Omental fat pad (tissue), 3 donors: ENCODE measurements at regions not wholly inside any gene's neighbourhood (a gene's known extent, or its start where the extent isn't known, plus 50 kb on each side); places are given as distances from the start of the nearest gene placed in this dataset.
A peak's percentile ranks its signal among the peaks of the same experiment; 100 is the strongest.

Experiments used
- ATAC-seq: fragments of 150-250 bp; one replicate; pipeline ENCODE4 v1.9.1; 2016; ENCODE audit warnings: mild to moderate bottlenecking, moderate library complexity; ENCODE audit not compliant: low FRiP score
- DNase-seq: peaks from one replicate; pipeline ENCODE4 v3.0.0-alpha.2; 2019; ENCODE audit warnings: low spot score
- TF ChIP-seq, protein P1 (sequence below), 3 donors: fragments of 450-650 bp; IDR thresholded peaks; one replicate each; pipeline ENCODE4 v1.5.1; 2016 to 2017; ENCODE audit warnings: antibody characterized with exemption in 3 of 3, mild to moderate bottlenecking in 3 of 3, moderate library complexity in 2 of 3

DNA sequence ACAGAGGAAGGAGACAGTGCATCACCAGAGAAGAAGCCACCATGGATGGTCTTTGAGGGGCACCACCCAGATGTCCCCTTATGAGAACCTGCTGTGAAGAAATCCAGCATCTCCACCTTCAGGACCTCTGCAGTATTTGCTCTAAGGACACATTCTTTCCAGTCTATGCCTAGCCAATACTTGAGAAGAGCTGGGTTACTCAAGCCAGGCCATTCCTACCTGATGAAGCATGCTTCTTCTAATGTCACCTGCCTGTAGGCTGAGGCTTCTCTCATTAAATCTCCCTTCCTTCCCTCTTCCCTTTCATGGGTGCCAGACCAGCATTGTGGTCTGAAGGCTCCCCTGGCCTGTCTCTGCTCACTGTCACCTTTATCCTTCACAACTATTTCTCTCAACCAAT lies 654.5 kb upstream of the AUTS2 start:
- DNase-seq (no peak), ATAC-seq (no peak)
- TF ChIP-seq, protein P1, sequence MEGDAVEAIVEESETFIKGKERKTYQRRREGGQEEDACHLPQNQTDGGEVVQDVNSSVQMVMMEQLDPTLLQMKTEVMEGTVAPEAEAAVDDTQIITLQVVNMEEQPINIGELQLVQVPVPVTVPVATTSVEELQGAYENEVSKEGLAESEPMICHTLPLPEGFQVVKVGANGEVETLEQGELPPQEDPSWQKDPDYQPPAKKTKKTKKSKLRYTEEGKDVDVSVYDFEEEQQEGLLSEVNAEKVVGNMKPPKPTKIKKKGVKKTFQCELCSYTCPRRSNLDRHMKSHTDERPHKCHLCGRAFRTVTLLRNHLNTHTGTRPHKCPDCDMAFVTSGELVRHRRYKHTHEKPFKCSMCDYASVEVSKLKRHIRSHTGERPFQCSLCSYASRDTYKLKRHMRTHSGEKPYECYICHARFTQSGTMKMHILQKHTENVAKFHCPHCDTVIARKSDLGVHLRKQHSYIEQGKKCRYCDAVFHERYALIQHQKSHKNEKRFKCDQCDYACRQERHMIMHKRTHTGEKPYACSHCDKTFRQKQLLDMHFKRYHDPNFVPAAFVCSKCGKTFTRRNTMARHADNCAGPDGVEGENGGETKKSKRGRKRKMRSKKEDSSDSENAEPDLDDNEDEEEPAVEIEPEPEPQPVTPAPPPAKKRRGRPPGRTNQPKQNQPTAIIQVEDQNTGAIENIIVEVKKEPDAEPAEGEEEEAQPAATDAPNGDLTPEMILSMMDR (IDR thresholded peaks at IDR 0.05), result no peak

DNA sequence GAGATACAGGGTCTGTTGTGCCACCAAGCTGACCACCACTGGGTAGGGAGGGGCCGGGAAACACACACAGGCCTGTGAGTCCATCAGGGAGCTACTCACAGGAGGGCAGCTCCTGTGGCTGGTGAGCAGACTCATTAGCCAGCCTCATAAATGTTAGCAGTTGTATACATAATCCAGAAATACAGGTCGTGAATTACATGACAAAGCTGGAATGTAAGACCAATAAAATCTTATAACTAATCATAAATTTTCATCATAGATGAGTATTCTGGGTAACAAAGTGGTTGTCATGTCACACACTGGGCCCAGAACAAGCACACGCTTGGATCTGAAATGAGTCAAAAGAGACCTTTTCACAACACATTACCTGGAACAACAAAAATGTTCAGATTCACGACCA lies 642.6 kb upstream of the AUTS2 start:
- DNase-seq (no peak), ATAC-seq (no peak)
- TF ChIP-seq, protein P1 (IDR thresholded peaks at IDR 0.05), result no peak

DNA sequence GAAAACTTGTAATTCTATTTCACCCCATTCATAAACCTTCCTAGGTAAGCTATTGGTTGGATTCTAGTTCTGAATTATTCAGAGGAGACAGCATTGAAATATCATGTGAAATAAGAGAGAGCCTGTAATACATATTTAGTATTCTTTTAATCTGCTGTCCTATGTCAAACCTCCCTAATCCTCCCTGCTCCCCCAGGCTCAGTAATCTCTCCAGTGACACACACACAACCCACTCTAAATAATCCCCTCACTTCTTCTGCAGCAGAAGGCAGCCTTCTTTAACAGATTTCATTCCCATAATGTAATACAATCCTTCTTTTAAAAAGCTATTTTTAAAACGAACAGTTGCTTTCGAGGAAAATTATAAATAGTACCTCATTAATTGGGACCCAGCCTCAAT lies 639.7 kb upstream of the AUTS2 start:
- no peak for DNase-seq
- TF ChIP-seq, protein P1 (IDR thresholded peaks at IDR 0.05), result no peak
- no peak for ATAC-seq

DNA sequence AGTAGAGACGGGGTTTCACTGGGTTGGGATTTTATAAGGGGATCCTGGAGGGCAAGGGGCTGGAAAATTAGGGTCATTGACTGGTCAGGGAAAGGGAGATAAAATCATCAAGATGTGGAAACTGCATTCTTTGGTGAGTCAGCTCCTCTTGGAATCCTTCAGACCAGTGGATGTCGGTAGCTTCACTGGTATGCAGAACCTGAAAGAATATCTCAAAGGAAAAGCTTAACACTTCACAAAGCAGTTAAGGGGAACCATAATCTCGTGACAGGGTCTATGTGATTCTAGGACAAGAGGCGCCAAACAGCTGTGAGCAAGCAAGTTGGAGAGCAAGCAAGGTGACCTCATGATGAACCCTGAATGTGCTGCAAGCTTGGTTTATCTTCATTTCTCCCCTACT lies 634.7 kb upstream of the AUTS2 start:
- ATAC-seq (peak; percentile 84), DNase-seq (no peak)
- TF ChIP-seq, protein P1 (IDR thresholded peaks at IDR 0.05), result no peak

DNA sequence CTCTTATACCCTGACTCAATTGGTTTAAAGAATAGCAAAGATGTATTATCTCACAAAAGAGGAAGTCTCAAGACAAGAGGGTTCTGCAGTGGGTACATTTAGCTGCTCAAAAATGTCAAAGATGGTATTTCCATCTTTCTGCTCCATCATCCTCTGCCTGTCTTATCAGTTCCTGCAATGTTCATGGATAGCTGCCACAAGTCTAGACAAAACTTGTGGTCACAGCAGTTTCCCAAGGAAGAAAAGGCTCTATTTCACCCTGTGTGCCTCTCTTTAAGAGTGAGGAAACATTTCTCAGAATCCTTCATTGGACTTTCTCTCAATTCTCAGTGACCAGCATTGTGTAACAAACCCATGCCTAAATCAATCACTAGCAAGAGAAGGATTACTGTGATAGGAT lies 634.2 kb upstream of the AUTS2 start:
- ATAC-seq (no peak), DNase-seq (no peak)
- TF ChIP-seq, protein P1 (IDR thresholded peaks at IDR 0.05), result no peak

DNA sequence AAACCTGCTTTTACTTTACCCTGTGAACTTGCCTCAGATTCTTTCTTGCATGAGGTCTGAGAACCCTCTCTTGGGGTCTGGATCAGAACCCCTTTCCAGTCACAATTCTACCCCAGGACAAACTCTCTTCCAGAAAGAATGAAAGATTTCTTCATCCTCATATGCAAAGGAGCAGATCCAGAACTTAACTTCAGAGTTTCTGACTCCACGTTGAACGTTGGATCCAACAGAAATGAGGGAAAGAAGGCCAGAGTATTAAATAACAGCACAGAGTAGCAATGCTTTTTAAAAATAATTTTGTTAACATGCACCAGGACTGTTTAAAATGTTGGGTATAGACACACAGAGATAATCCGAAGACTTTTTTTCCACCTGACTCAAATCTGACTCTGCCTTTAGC lies 632.9 kb upstream of the AUTS2 start:
- no peak for DNase-seq
- no peak for ATAC-seq
- TF ChIP-seq, protein P1 (IDR thresholded peaks at IDR 0.05), result no peak

DNA sequence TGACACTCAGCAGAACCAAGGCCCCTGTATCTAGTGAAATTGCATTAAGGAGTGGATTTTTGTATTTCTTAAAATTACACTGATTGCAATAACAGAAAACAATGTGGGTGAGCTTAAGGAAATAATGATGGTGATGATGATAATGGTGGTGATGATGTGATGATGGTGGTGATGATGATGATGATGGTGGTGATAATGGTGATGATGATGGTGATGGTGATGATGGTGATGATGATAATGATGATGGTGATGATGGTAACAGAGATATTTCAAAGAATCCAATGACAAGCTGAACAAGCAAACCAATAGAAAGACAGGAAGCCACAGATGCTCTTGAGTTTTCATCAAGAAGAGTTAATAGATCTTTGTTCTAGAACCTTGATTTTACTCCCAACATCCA lies 630.7 kb upstream of the AUTS2 start:
- ATAC-seq (no peak), DNase-seq (no peak)
- TF ChIP-seq, protein P1 (IDR thresholded peaks at IDR 0.05), result no peak
